Endothelial cell of umbilical vein (primary cell): ENCODE measurements at regions not wholly inside any gene's neighbourhood (a gene's known extent, or its start where the extent isn't known, plus 50 kb on each side); places are given as distances from the start of the nearest gene placed in this dataset.

Experiments
- BruUV-seq: library from RNA; stranded (reverse); fragments of 400-500 nt; replicated peaks from 2 replicates; lab custom pipeline; 2021; lab: Mats Ljungman, UMichigan
- CTCF ChIA-PET: fragments of 300-600, 350-600 bp; sonication (Branson Sonifier 250); formaldehyde crosslinking; loops from one replicate; lab custom pipeline; 2021; ENCODE audit warnings: antibody characterized with exemption, inconsistent platforms; lab: Charles Lee
- POLR2A ChIA-PET: fragments of 300-600, 350-600 bp; sonication (Branson Sonifier 250); formaldehyde crosslinking; loops from one replicate; lab custom pipeline; 2021; ENCODE audit warnings: antibody characterized with exemption, inconsistent platforms; lab: Charles Lee
- DNase-seq: peaks from one replicate; pipeline ENCODE4 v3.0.0-alpha.2; 2011; ENCODE audit warnings: low read depth, low spot score
- FAIRE-seq: peaks from 2 replicates; lab custom pipeline; 2011; peaks lifted over from hg19 to GRCh38; lab: Jason Lieb, UNC
- H2AFZ ChIP-seq: 2 replicates; pipeline ENCODE4 v1.6.0; 2012; ENCODE audit warnings: low read depth, low read length, control low read depth, inconsistent platforms
- H3K27ac ChIP-seq: 2 replicates; pipeline ENCODE4 v1.5.1; 2011; ENCODE audit warnings: low read depth, mild to moderate bottlenecking, control low read depth, low read length, moderate library complexity; ENCODE audit not compliant: insufficient read depth
- H3K27me3 ChIP-seq, 2 experiments: 2 replicates each; pipeline versions ENCODE4 v1.6.0 to v1.6.1; 2011; ENCODE audit warnings: low read length in 2 of 2, mixed read lengths in 1 of 2; ENCODE audit not compliant: control insufficient read depth in 2 of 2, insufficient read depth in 2 of 2
- H3K36me3 ChIP-seq, 2 experiments: 2 replicates in 1 of 2; 3 replicates in 1 of 2; pipeline ENCODE4 v1.5.1; 2011; ENCODE audit warnings: low read length in 2 of 2, mild to moderate bottlenecking in 1 of 2, moderate library complexity in 1 of 2; ENCODE audit not compliant: control insufficient read depth in 2 of 2, insufficient read depth in 2 of 2; ENCODE audit errors: extremely low read depth in 1 of 2
- H3K4me1 ChIP-seq: 3 replicates; pipeline ENCODE4 v1.5.1; 2011; ENCODE audit warnings: mild to moderate bottlenecking, low read length; ENCODE audit not compliant: control insufficient read depth, insufficient read depth; ENCODE audit errors: extremely low read depth
- H3K4me2 ChIP-seq: 2 replicates; pipeline ENCODE4 v1.6.1; 2011; ENCODE audit warnings: low read length, control low read depth, mixed read lengths; ENCODE audit not compliant: insufficient read depth
- H3K4me3 ChIP-seq, 3 experiments: fragments of 200-600 bp in 1 of 3; sonication (generic), shearing (Covaris generic) in 1 of 3; replicated peaks in 1 of 3; 2 replicates each; pipeline ENCODE4 v1.5.1; 2011 to 2016; ENCODE audit warnings: control low read depth in 3 of 3, low read length in 3 of 3, mild to moderate bottlenecking in 2 of 3, inconsistent platforms in 1 of 3, low read depth in 1 of 3, moderate library complexity in 1 of 3; ENCODE audit not compliant: insufficient read depth in 1 of 3
- H3K79me2 ChIP-seq: 2 replicates; pipeline ENCODE4 v1.6.0; 2012; ENCODE audit warnings: low read length, inconsistent platforms; ENCODE audit not compliant: control insufficient read depth, insufficient read depth
- H3K9ac ChIP-seq: replicated peaks from 2 replicates; pipeline ENCODE3; 2011; ENCODE audit warnings: low read length, control low read depth; ENCODE audit not compliant: insufficient read depth; ENCODE audit errors: extremely low read depth
- H3K9me1 ChIP-seq: replicated peaks from 3 replicates; pipeline ENCODE4 v1.6.0; 2011; ENCODE audit warnings: mild to moderate bottlenecking, low read length; ENCODE audit not compliant: control insufficient read depth, insufficient read depth; ENCODE audit errors: extremely low read depth
- H3K9me3 ChIP-seq: replicated peaks from 2 replicates; pipeline ENCODE4 v1.5.1; 2012; ENCODE audit warnings: low read length, inconsistent platforms; ENCODE audit not compliant: control insufficient read depth, insufficient read depth
- H4K20me1 ChIP-seq: replicated peaks from 2 replicates; pipeline ENCODE3; 2011; ENCODE audit warnings: mild to moderate bottlenecking, low read length; ENCODE audit not compliant: control insufficient read depth, insufficient read depth; ENCODE audit errors: extremely low read depth
- CTCF ChIP-seq, 2 donors: IDR thresholded peaks; 1 replicate in 1 of 2; 2 replicates in 1 of 2; pipeline ENCODE4 v1.5.1; 2011; ENCODE audit warnings: low read length in 2 of 2, mild to moderate bottlenecking in 2 of 2, moderate library complexity in 2 of 2, control low read depth in 1 of 2, inconsistent platforms in 1 of 2, low read depth in 1 of 2; ENCODE audit not compliant: insufficient read depth in 1 of 2; ENCODE audit errors: extremely low read depth in 1 of 2
- EZH2 ChIP-seq: IDR thresholded peaks from 2 replicates; pipeline ENCODE4 v1.6.1; 2012; ENCODE audit warnings: borderline replicate concordance, low read depth, mild to moderate bottlenecking, moderate library complexity, low read length, inconsistent platforms; ENCODE audit not compliant: severe bottlenecking
- FOS ChIP-seq: IDR thresholded peaks from 2 replicates; pipeline ENCODE4 v1.6.1; 2011; ENCODE audit warnings: mild to moderate bottlenecking, low read length, moderate library complexity, borderline replicate concordance; ENCODE audit not compliant: insufficient read depth
- GATA2 ChIP-seq: IDR thresholded peaks from 2 replicates; pipeline ENCODE4 v1.7.0; 2011; ENCODE audit warnings: low read depth, mild to moderate bottlenecking, moderate library complexity, mixed read lengths, low read length; ENCODE audit not compliant: insufficient read length, insufficient read depth
- JUN ChIP-seq: IDR thresholded peaks from 2 replicates; pipeline ENCODE4 v1.6.1; 2011; ENCODE audit warnings: borderline replicate concordance, low read depth; ENCODE audit not compliant: insufficient read length, insufficient read depth
- MYC ChIP-seq: IDR thresholded peaks from one replicate; pipeline ENCODE4 v1.6.1; 2011; ENCODE audit warnings: mild to moderate bottlenecking, low read depth, low read length
- POLR2A ChIP-seq: IDR thresholded peaks from 2 replicates; pipeline ENCODE4 v1.6.1; 2012; ENCODE audit warnings: low read depth, mild to moderate bottlenecking, control low read depth, low read length
- POLR2AphosphoS5 ChIP-seq: IDR thresholded peaks from 2 replicates; pipeline ENCODE4 v1.6.1; 2012; ENCODE audit warnings: low read depth, mild to moderate bottlenecking, control low read depth, low read length, moderate library complexity; ENCODE audit not compliant: insufficient read depth
- dilution Hi-C: fragments of 300-500 bp; cut with MboI; formaldehyde crosslinking; loops from one replicate; pipeline ENCODE4 v1.15.0; 2019; ENCODE audit warnings: low sequenced_read_pairs; ENCODE audit not compliant: extremely low pct_ligation_motif_present
- intact Hi-C: fragments of 100-400 bp; cut with micrococcal nuclease; formaldehyde crosslinking; loops from one replicate; pipeline ENCODE4 v1.10.0; 2022
- TF ChIP-seq, protein P1 (sequence below): IDR thresholded peaks from 2 replicates; pipeline ENCODE4 v1.6.1; 2011; ENCODE audit not compliant: insufficient read depth, insufficient read length

DNA sequence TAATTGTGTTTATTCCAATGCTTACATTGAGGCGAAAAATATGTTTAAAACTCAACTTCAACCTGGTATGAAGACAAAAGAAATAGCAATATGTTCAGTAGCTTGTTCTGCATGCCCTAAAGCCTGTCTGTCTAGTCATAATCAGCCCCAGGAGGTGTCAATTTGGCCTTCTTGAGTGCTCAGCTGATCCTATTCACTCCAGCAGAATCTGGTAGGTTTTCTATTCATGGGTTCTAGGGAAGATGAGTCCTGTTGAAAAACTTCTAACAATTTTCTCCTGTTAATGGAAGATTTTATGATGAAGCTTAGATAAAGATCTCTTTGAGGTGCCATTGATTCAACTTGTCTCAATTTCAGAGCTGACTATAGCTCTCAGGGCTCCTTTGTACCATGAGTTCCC, 402.0 kb upstream of the UBE2E3 start:
- no TSS peak for BruUV-seq
- H4K20me1 ChIP-seq, result no peaks in the 10 kb centered on the region
- no peaks in the 10 kb centered on the region for H3K9me1 ChIP-seq
- H3K4me2 ChIP-seq, result no peak overlapping the region
- no peak overlapping the region for H3K4me3 ChIP-seq
- no peak for DNase-seq
- CTCF ChIA-PET, result no interaction called here
- FAIRE-seq, result no peak
- no peaks in the 10 kb centered on the region for H3K79me2 ChIP-seq
- H3K27ac ChIP-seq, result no peak overlapping the region
- no peaks in the 10 kb centered on the region for H3K9me3 ChIP-seq
- no peaks in the 10 kb centered on the region for H3K36me3 ChIP-seq
- dilution Hi-C loops, result no loop called here
- H3K27me3 ChIP-seq, result no peaks in the 10 kb centered on the region
- H3K4me1 ChIP-seq, result no peaks in the 10 kb centered on the region
- no peak overlapping the region for H3K9ac ChIP-seq
- no peak overlapping the region for H2AFZ ChIP-seq
- POLR2A ChIA-PET, result no interaction called here
- intact Hi-C loops, result no loop called here
- TF ChIP-seq MYC (no peak), CTCF (IDR thresholded peaks at IDR 0.05; ENCODE audit: extremely low read depth in 1 of 2, insufficient read depth in 1 of 2, low read depth in 1 of 2, low read length in 2 of 2) (no peak), EZH2 (no peak)
- TF ChIP-seq, protein P1, sequence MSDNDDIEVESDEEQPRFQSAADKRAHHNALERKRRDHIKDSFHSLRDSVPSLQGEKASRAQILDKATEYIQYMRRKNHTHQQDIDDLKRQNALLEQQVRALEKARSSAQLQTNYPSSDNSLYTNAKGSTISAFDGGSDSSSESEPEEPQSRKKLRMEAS, result no peak

- Histone ChIP-seq H3K4me2 (no peak overlapping the region), H3K27me3 (no peaks in the 10 kb centered on the region), H4K20me1 (no peaks in the 10 kb centered on the region), H3K9me3 (no peaks in the 10 kb centered on the region), H3K9ac (no peak overlapping the region), H3K36me3 (no peaks in the 10 kb centered on the region), H3K27ac (no peak overlapping the region), H3K79me2 (no peaks in the 10 kb centered on the region), H3K4me3 (no peak overlapping the region), H2AFZ (no peak overlapping the region), H3K4me1 (no peaks in the 10 kb centered on the region), H3K9me1 (no peaks in the 10 kb centered on the region)
- dilution Hi-C loops, result no loop called here
- FAIRE-seq (no peak), DNase-seq (no peak)
- BruUV-seq, result no TSS peak
- ChIA-PET POLR2A (no interaction called here), CTCF (no interaction called here)
- TF ChIP-seq, protein P1, result no peak
- no peak for TF ChIP-seq JUN
- no peak for TF ChIP-seq EZH2
- no peak for TF ChIP-seq GATA2
- no peak for TF ChIP-seq CTCF (IDR thresholded peaks at IDR 0.05; ENCODE audit: extremely low read depth in 1 of 2, insufficient read depth in 1 of 2, low read depth in 1 of 2, low read length in 2 of 2)
- TF ChIP-seq POLR2A, result no peak
- TF ChIP-seq MYC, result no peak
- no peak for TF ChIP-seq POLR2AphosphoS5
- TF ChIP-seq FOS, result no peak
- intact Hi-C loops, result no loop called here
Measured at GRCh38 chr2:180577567-180577966, 402.8 kb upstream of the UBE2E3 start.
